ENCODE measurements at regions not wholly inside any gene's neighbourhood (a gene's known extent, or its start where the extent isn't known, plus 50 kb on each side); places are given as distances from the start of the nearest gene placed in this dataset.

GRCh38 chr14:71709076-71709475 lies 223.2 kb upstream of the RGS6 start:
- TF ChIP-seq, protein P1, sequence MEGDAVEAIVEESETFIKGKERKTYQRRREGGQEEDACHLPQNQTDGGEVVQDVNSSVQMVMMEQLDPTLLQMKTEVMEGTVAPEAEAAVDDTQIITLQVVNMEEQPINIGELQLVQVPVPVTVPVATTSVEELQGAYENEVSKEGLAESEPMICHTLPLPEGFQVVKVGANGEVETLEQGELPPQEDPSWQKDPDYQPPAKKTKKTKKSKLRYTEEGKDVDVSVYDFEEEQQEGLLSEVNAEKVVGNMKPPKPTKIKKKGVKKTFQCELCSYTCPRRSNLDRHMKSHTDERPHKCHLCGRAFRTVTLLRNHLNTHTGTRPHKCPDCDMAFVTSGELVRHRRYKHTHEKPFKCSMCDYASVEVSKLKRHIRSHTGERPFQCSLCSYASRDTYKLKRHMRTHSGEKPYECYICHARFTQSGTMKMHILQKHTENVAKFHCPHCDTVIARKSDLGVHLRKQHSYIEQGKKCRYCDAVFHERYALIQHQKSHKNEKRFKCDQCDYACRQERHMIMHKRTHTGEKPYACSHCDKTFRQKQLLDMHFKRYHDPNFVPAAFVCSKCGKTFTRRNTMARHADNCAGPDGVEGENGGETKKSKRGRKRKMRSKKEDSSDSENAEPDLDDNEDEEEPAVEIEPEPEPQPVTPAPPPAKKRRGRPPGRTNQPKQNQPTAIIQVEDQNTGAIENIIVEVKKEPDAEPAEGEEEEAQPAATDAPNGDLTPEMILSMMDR (IDR thresholded peaks at IDR 0.05): no peak
- TF ChIP-seq POLR2A (IDR thresholded peaks at IDR 0.05) (no peak), EP300 (IDR thresholded peaks at IDR 0.05) (no peak)

Measured in sigmoid colon (tissue), 4 donors.